Common myeloid progenitor, CD34-positive (primary cell): ENCODE measurements at regions not wholly inside any gene's neighbourhood (a gene's known extent, or its start where the extent isn't known, plus 50 kb on each side); places are given as distances from the start of the nearest gene placed in this dataset.

ENCODE experiments used
- CTCF ChIA-PET: fragments of 350-600 bp; sonication (Branson Sonifier 250); formaldehyde crosslinking; loops from one replicate; lab custom pipeline; 2021; ENCODE audit warnings: antibody characterized with exemption; lab: Charles Lee
- POLR2A ChIA-PET: fragments of 350-600 bp; sonication (Branson Sonifier 250); formaldehyde crosslinking; loops from one replicate; lab custom pipeline; 2021; ENCODE audit warnings: antibody characterized with exemption; lab: Charles Lee
- DNase-seq, 3 donors: peaks; one replicate each; pipeline versions ENCODE4 v3.0.0 to v3.0.0-alpha.2; 2013
- H3K27ac ChIP-seq, 2 experiments: 1 replicate in 1 of 2; 2 replicates in 1 of 2; pipeline ENCODE4 v1.7.0; 2013; ENCODE audit warnings: inconsistent platforms in 2 of 2, low read length in 2 of 2, mild to moderate bottlenecking in 2 of 2, low read depth in 1 of 2, moderate library complexity in 1 of 2; ENCODE audit not compliant: severe bottlenecking in 2 of 2, insufficient read depth in 1 of 2, poor library complexity in 1 of 2
- H3K27me3 ChIP-seq, 5 experiments: replicated peaks in 2 of 5; 1 replicate in 3 of 5; 2 replicates in 2 of 5; pipeline versions ENCODE4 v1.6.1 to v1.7.0; 2013; ENCODE audit warnings: low read length in 4 of 5, mild to moderate bottlenecking in 2 of 5, moderate library complexity in 2 of 5, inconsistent platforms in 1 of 5; ENCODE audit not compliant: insufficient read depth in 5 of 5, control insufficient read depth in 4 of 5
- H3K36me3 ChIP-seq, 4 experiments: 1 replicate in 2 of 4; 2 replicates in 2 of 4; pipeline versions ENCODE4 v1.6.1 to v1.7.0; 2013; ENCODE audit warnings: low read length in 3 of 4, control low read depth in 1 of 4, mild to moderate bottlenecking in 1 of 4; ENCODE audit not compliant: control insufficient read depth in 4 of 4, insufficient read depth in 4 of 4
- H3K4me1 ChIP-seq, 4 experiments: 1 replicate in 3 of 4; 2 replicates in 1 of 4; pipeline versions ENCODE4 v1.6.1 to v1.7.1; 2013; ENCODE audit warnings: low read length in 3 of 4, mild to moderate bottlenecking in 3 of 4, control low read depth in 1 of 4, inconsistent platforms in 1 of 4, moderate library complexity in 1 of 4; ENCODE audit not compliant: control insufficient read depth in 4 of 4, insufficient read depth in 4 of 4; ENCODE audit errors: control extremely low read depth in 1 of 4
- H3K4me3 ChIP-seq, 7 experiments: 1 replicate in 4 of 7; 2 replicates in 3 of 7; pipeline versions ENCODE4 v1.5.1 to v1.7.0; 2013; ENCODE audit warnings: mild to moderate bottlenecking in 7 of 7, low read length in 6 of 7, moderate library complexity in 6 of 7, inconsistent platforms in 2 of 7, low read depth in 2 of 7, control low read depth in 1 of 7; ENCODE audit not compliant: insufficient read depth in 4 of 7, control insufficient read depth in 1 of 7; ENCODE audit errors: extremely low read depth in 1 of 7
- H3K9me3 ChIP-seq, 5 experiments: 1 replicate in 4 of 5; 2 replicates in 1 of 5; pipeline versions ENCODE4 v1.6.1 to v1.7.1; 2013; ENCODE audit warnings: low read length in 4 of 5, mild to moderate bottlenecking in 2 of 5, inconsistent platforms in 1 of 5, low read depth in 1 of 5, moderate library complexity in 1 of 5; ENCODE audit not compliant: control insufficient read depth in 4 of 5, insufficient read depth in 2 of 5; ENCODE audit errors: control extremely low read depth in 1 of 5
- WGBS: methylation state at CpG from one replicate; pipeline ENCODE4 v1.1.5; 2013; ENCODE audit not compliant: insufficient coverage; 5-methylcytosine and 5-hydroxymethylcytosine counted together

DNA sequence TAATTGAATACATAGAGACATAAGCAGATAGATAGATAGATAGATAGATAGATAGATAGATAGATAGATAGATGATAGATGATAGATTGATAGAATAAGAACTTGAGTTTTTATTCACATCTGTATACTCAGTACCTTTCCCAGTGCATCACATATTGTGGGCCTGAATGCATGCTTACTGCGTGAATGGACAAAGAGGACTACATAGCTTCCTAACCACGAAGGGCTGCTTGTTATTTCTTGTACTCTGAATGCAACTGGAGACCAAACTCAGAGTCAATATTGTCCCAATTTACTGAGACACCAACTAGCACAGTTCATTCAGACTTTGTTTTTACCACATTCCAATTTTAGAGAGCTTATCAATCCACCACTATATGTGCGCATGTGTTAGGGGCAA is 422.9 kb upstream of the GRM7 start:
- H3K4me1 ChIP-seq, result no peaks in the 10 kb centered on the region
- no peak overlapping the region for H3K4me3 ChIP-seq
- no peaks in the 10 kb centered on the region for H3K27me3 ChIP-seq
- no peak overlapping the region for H3K27ac ChIP-seq
- POLR2A ChIA-PET, result no interaction called here
- CTCF ChIA-PET, result no interaction called here
- no peaks in the 10 kb centered on the region for H3K36me3 ChIP-seq
- 94% methylated on average over 2 of the region's 3 CpGs for WGBS
- no peaks in the 10 kb centered on the region for H3K9me3 ChIP-seq
- no peak for DNase-seq

DNA sequence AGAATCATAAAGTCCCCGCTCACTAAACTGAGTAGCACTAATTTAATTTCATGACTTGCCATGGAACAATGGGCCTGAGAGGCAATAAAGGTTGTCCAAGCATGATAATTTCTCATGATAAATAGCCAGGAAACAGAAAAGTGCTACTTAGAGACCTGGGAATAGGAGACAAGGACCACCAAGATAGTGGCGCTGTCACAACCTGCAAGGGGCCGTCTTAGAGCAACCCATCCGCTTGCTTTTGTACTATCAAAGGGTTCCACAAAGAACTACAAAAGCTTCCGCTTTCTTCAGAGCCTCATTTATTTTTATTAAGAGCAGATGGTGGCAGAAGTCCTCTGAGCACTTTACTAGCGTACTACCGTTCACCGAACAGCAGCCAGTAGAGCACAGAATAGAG is 421.7 kb upstream of the GRM7 start:
- Histone ChIP-seq H3K9me3 (no peaks in the 10 kb centered on the region), H3K4me1 (no peaks in the 10 kb centered on the region), H3K36me3 (no peaks in the 10 kb centered on the region), H3K27ac (no peak overlapping the region), H3K27me3 (no peaks in the 10 kb centered on the region), H3K4me3 (no peak overlapping the region)
- WGBS, result 98% methylated on average over 8 of the region's 8 CpGs
- ChIA-PET CTCF (no interaction called here), POLR2A (no interaction called here)
- DNase-seq, result no peak

DNA sequence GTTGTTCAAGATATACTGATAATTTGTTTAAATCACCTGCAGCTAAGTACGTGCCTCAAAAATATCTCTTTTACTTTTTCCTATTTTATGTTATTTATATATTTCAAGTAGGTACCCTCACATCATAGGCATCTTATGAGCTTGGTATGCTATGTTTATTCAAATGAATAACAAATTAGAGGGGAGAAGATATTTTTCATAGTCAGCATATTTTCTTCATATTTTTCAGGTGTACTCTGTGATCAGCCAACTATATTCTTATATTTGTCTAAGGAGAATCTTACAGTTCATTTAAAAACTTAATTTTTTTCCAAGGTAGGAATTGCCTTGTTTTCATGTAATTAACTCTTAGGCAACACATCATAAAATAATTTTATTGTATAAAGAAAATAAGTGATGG is 421.1 kb upstream of the GRM7 start:
- H3K4me1 ChIP-seq, result peaks cover 0 to 1% (median 0%) of the 10 kb centered on the region in 4 experiments
- no peaks in the 10 kb centered on the region for H3K9me3 ChIP-seq
- no peak overlapping the region for H3K27ac ChIP-seq
- H3K4me3 ChIP-seq, result no peak overlapping the region
- H3K36me3 ChIP-seq, result no peaks in the 10 kb centered on the region
- CTCF ChIA-PET, result no interaction called here
- no peaks in the 10 kb centered on the region for H3K27me3 ChIP-seq
- POLR2A ChIA-PET, result no interaction called here
- DNase-seq, result no peak
- WGBS, result no CpG with 5 or more reads among the region's 1 CpG

DNA sequence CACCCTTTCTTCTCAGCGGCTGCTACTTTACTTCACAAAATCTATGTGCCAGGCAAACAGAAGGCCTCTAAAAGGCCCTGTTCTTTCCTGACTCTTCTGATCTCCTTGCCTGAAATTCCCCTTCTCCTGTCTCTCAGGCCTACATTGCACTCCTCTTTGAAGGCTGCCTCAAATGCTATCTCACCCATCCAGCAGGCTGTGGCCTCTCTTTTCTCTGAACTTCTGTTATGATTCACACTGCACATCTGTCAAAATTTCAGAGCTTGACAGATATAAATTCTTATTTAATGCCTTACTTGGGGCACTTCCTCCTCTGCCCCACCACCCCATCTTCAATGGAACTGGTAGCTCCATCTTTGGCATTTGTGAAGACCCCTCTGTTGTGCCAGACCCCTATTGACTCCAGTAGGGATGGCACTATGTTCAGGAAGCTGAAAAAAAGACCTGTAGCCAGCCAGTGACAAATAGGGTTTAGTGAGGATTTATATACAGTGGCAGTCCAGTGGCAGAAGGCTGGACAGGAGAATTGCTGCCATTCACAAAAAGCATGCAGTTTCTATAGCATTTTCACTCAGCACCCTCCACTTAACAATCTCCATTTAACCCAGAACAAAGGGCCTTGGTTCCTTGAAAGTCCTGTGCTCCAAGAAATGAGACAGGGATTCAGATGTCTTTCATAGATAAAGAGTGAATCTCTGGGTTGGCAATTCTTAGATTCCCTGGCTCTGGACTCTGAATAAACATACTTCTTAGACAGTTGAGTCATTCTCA is 415.8 kb upstream of the GRM7 start:
- H3K27ac ChIP-seq, result no peak overlapping the region
- no peaks in the 10 kb centered on the region for H3K27me3 ChIP-seq
- ChIA-PET CTCF (no interaction called here), POLR2A (no interaction called here)
- WGBS, result 100% methylated on average over 1 of the region's 1 CpG
- H3K4me3 ChIP-seq, result no peak overlapping the region
- peaks cover 0 to 3% (median 0%) of the 10 kb centered on the region in 4 experiments for H3K4me1 ChIP-seq
- no peaks in the 10 kb centered on the region for H3K9me3 ChIP-seq
- no peaks in the 10 kb centered on the region for H3K36me3 ChIP-seq
- DNase-seq, result peak in 2 of 3 donors; percentile 29 to 43

DNA sequence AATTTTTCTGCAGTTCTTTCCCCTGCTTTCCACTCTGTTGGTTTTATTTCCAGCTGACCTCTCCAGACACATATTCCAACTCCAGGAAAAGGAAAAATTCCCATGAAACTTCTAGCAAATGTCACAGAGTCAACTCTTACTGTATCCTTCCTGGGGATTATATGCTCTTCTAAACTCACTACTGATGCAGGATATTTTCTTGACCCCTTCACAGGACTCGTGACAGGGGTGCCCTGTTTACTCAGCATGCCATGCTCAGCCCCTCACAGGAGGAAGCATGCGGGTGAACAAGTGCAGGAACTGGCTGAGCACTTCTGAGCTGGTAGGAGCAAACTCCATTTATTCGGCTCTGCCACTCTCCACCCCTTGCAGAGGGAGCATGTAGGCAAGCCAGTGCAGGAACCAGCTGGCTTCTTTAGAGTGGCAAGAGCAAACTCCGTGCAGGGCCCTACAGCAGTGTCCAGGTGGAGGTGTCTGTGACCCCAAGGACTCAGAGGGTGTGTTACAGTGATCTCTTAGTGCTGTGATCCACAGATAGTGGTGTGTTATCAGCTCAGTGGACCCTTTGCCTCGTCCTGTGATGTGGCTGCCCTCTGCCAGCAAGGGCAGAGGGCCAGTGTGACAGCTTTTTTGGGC is 413.6 kb upstream of the GRM7 start:
- CTCF ChIA-PET, result no interaction called here
- Histone ChIP-seq H3K9me3 (no peaks in the 10 kb centered on the region), H3K4me3 (no peak overlapping the region), H3K36me3 (no peaks in the 10 kb centered on the region), H3K4me1 (peaks cover 0 to 3% (median 0%) of the 10 kb centered on the region in 4 experiments), H3K27ac (no peak overlapping the region), H3K27me3 (no peaks in the 10 kb centered on the region)
- 98% methylated on average over 4 of the region's 5 CpGs for WGBS
- DNase-seq, result no peak
- POLR2A ChIA-PET, result no interaction called here

DNA sequence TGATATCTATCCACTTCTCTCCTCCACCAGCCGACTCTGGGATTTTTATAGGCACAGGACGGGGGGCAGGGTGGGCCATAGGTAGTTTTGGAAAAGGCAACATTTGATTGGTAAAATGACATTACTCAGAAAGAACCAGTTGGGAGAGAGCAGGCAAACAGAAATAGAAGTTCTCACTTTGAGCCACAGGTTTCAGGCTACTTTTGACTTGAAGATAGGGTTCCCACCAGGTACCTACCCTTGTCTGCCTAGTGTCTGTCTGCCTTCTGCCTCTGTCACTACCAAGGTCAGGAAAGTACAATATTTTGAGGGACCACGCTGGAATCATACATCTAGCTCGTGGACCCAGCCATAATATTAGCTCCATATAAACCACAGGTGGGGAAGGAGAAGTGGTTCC is 412.9 kb upstream of the GRM7 start:
- no peak overlapping the region for H3K27ac ChIP-seq
- DNase-seq, result no peak
- no peaks in the 10 kb centered on the region for H3K27me3 ChIP-seq
- ChIA-PET POLR2A (no interaction called here), CTCF (no interaction called here)
- H3K4me1 ChIP-seq, result peaks cover 0 to 3% (median 0%) of the 10 kb centered on the region in 4 experiments
- no CpG with 5 or more reads among the region's 4 CpGs for WGBS
- no peaks in the 10 kb centered on the region for H3K36me3 ChIP-seq
- H3K4me3 ChIP-seq, result no peak overlapping the region
- no peaks in the 10 kb centered on the region for H3K9me3 ChIP-seq

DNA sequence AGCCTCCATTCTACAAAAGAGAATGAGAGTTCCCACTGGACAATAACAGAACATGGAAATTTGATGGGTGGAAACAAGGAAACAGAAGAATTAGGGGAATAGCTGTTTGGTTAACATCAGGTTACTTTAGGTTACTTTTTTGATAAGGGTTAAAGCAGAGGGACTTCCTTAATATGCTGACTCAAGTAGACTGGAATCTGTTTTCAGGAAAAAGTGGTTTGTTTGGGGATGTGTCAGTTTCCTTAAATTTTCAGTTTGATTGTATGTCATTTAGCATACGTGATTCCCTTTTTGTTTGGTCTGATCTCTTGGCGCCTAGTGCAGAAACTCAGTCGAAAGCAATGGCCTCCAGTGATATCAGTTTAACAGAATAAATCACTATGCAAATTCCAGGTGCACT is 411.8 kb upstream of the GRM7 start:
- ChIA-PET POLR2A (no interaction called here), CTCF (no interaction called here)
- no CpG with 5 or more reads among the region's 3 CpGs for WGBS
- Histone ChIP-seq H3K27ac (no peak overlapping the region), H3K4me1 (peaks cover 0 to 3% (median 0%) of the 10 kb centered on the region in 4 experiments), H3K4me3 (no peak overlapping the region), H3K36me3 (no peaks in the 10 kb centered on the region), H3K27me3 (no peaks in the 10 kb centered on the region), H3K9me3 (no peaks in the 10 kb centered on the region)
- DNase-seq, result no peak
